H7 (cell line): ENCODE measurements at regions not wholly inside any gene's neighbourhood (a gene's known extent, or its start where the extent isn't known, plus 50 kb on each side); places are given as distances from the start of the nearest gene placed in this dataset.
"Not testable (repeated sequence)": the region's sequence is repeated elsewhere in the genome, so short reads cannot be mapped to it uniquely, and the experiment has no call there.

Experiments
- DNase-seq: peaks from one replicate; pipeline ENCODE4 v3.0.0; 2012
- H3K27me3 ChIP-seq: 2 replicates; pipeline ENCODE4 v1.6.0; 2011; ENCODE audit warnings: mild to moderate bottlenecking, low read length; ENCODE audit not compliant: control insufficient read depth, insufficient read depth
- H3K36me3 ChIP-seq: replicated peaks from 2 replicates; pipeline ENCODE4 v1.5.1; 2011; ENCODE audit warnings: low read length; ENCODE audit not compliant: control insufficient read depth, insufficient read depth
- H3K4me3 ChIP-seq: 2 replicates; pipeline ENCODE4 v1.5.1; 2011; ENCODE audit warnings: low read depth, mild to moderate bottlenecking, control low read depth, low read length, moderate library complexity; ENCODE audit not compliant: insufficient read depth

GRCh38 chr16:63816276-63816675 lies 1305.6 kb downstream of the CDH11 start:
- no peak for DNase-seq
- Histone ChIP-seq H3K36me3 (no peaks in the 10 kb centered on the region), H3K4me3 (no peak overlapping the region)

GRCh38 chr16:63813862-63814261 lies 1308.0 kb downstream of the CDH11 start:
- Histone ChIP-seq H3K27me3 (no peaks in the 10 kb centered on the region), H3K36me3 (no peaks in the 10 kb centered on the region), H3K4me3 (no peak overlapping the region)
- no peak for DNase-seq

More at GRCh38 chr16:63816276-63816675, 1305.6 kb downstream of the CDH11 start:
- no peaks in the 10 kb centered on the region for H3K27me3 ChIP-seq

GRCh38 chr16:63808730-63809129 lies 1313.1 kb downstream of the CDH11 start:
- no peak overlapping the region for H3K4me3 ChIP-seq

GRCh38 chr16:63806794-63807506 lies 1314.9 kb downstream of the CDH11 start:
- Histone ChIP-seq H3K27me3 (no peaks in the 10 kb centered on the region), H3K36me3 (no peaks in the 10 kb centered on the region)
- no peak for DNase-seq

More at GRCh38 chr16:63808730-63809129, 1313.1 kb downstream of the CDH11 start:
- DNase-seq: no peak
- no peaks in the 10 kb centered on the region for H3K27me3 ChIP-seq
- H3K36me3 ChIP-seq: no peaks in the 10 kb centered on the region

GRCh38 chr16:63804126-63804525 lies 1317.7 kb downstream of the CDH11 start:
- Histone ChIP-seq H3K36me3 (no peaks in the 10 kb centered on the region), H3K27me3 (no peaks in the 10 kb centered on the region), H3K4me3 (no peak overlapping the region)
- no peak for DNase-seq

More at GRCh38 chr16:63806794-63807506, 1314.9 kb downstream of the CDH11 start:
- no peak overlapping the region for H3K4me3 ChIP-seq

- DNase-seq: no peak
- Histone ChIP-seq H3K27me3 (no peaks in the 10 kb centered on the region), H3K36me3 (no peaks in the 10 kb centered on the region), H3K4me3 (no peak overlapping the region)
Measured at GRCh38 chr16:63789603-63790002, 1332.3 kb downstream of the CDH11 start.

- Histone ChIP-seq H3K27me3 (no peaks in the 10 kb centered on the region), H3K4me3 (no peak overlapping the region), H3K36me3 (no peaks in the 10 kb centered on the region)
- no peak for DNase-seq
Measured at GRCh38 chr16:63787014-63787413, 1334.8 kb downstream of the CDH11 start.

GRCh38 chr16:63785170-63785569 lies 1336.7 kb downstream of the CDH11 start:
- no peaks in the 10 kb centered on the region for H3K27me3 ChIP-seq
- H3K36me3 ChIP-seq: no peaks in the 10 kb centered on the region
- H3K4me3 ChIP-seq: no peak overlapping the region
- DNase-seq: no peak

- H3K4me3 ChIP-seq: no peak overlapping the region
- DNase-seq: no peak
- H3K27me3 ChIP-seq: no peaks in the 10 kb centered on the region
- no peaks in the 10 kb centered on the region for H3K36me3 ChIP-seq
Measured at GRCh38 chr16:63776437-63776836, 1345.4 kb downstream of the CDH11 start.

GRCh38 chr16:63776034-63776433 lies 1345.8 kb downstream of the CDH11 start:
- no peak overlapping the region for H3K4me3 ChIP-seq
- H3K27me3 ChIP-seq: no peaks in the 10 kb centered on the region
- no peaks in the 10 kb centered on the region for H3K36me3 ChIP-seq
- DNase-seq: no peak

GRCh38 chr16:63774302-63774701 lies 1347.6 kb downstream of the CDH11 start:
- DNase-seq: no peak
- no peaks in the 10 kb centered on the region for H3K36me3 ChIP-seq
- H3K4me3 ChIP-seq: no peak overlapping the region
- no peaks in the 10 kb centered on the region for H3K27me3 ChIP-seq

- no peak for DNase-seq
- Histone ChIP-seq H3K4me3 (no peak overlapping the region), H3K36me3 (no peaks in the 10 kb centered on the region), H3K27me3 (no peaks in the 10 kb centered on the region)
Measured at GRCh38 chr16:63769211-63769610, 1352.7 kb downstream of the CDH11 start.

GRCh38 chr16:63760246-63760645 lies 1361.6 kb downstream of the CDH11 start:
- H3K27me3 ChIP-seq, DNase-seq, H3K4me3 ChIP-seq, H3K36me3 ChIP-seq: not testable (repeated sequence)

GRCh38 chr16:63752347-63752746 lies 1369.5 kb downstream of the CDH11 start:
- no peak overlapping the region for H3K4me3 ChIP-seq
- no peak for DNase-seq

GRCh38 chr16:63749276-63749675 lies 1372.6 kb downstream of the CDH11 start:
- Histone ChIP-seq H3K36me3 (no peaks in the 10 kb centered on the region), H3K27me3 (no peaks in the 10 kb centered on the region), H3K4me3 (no peak overlapping the region)
- no peak for DNase-seq

More at GRCh38 chr16:63752347-63752746, 1369.5 kb downstream of the CDH11 start:
- Histone ChIP-seq H3K27me3 (no peaks in the 10 kb centered on the region), H3K36me3 (no peaks in the 10 kb centered on the region)

- H3K4me3 ChIP-seq: no peak overlapping the region
- no peaks in the 10 kb centered on the region for H3K36me3 ChIP-seq
- no peaks in the 10 kb centered on the region for H3K27me3 ChIP-seq
- DNase-seq: no peak
Measured at GRCh38 chr16:63745456-63745855, 1376.4 kb downstream of the CDH11 start.
